HepG2 (cell line): ENCODE measurements at regions not wholly inside any gene's neighbourhood (a gene's known extent, or its start where the extent isn't known, plus 50 kb on each side); places are given as distances from the start of the nearest gene placed in this dataset.

Experiments used
- ATAC-seq: fragments of 200-7000 bp; cut with Tn5 transposase; 3 replicates; pipeline ENCODE4 v1.9.1; 2020; ENCODE audit warnings: mild to moderate bottlenecking, moderate library complexity
- BruUV-seq: library from RNA; stranded (reverse); fragments of 400-500 nt; replicated peaks from 2 replicates; lab custom pipeline; 2021; lab: Mats Ljungman, UMichigan
- CTCF ChIA-PET: fragments of 300-600 bp; formaldehyde crosslinking; extraction: SDS; loops from one replicate; lab custom pipeline; 2021; ENCODE audit warnings: low total read pairs, inconsistent platforms, low intra/inter-chr PET ratio; lab: Yijun Ruan, JAX
- POLR2A ChIA-PET: fragments of 350-600 bp; sonication (Branson Sonifier 250); formaldehyde crosslinking; loops from one replicate; lab custom pipeline; 2020; ENCODE audit warnings: antibody characterized with exemption, inconsistent platforms; lab: Yijun Ruan, JAX
- DNase-seq: peaks from one replicate; pipeline ENCODE4 v3.0.0-alpha.2; 2015; ENCODE audit warnings: low spot score
- FAIRE-seq: peaks from 3 replicates; lab custom pipeline; 2011; peaks lifted over from hg19 to GRCh38; lab: Jason Lieb, UNC
- H2AFZ ChIP-seq: one replicate; pipeline ENCODE4 v1.6.1; 2011; ENCODE audit warnings: low read length, inconsistent platforms
- H3K27ac ChIP-seq: fragments of 300-600 bp; 3 replicates; pipeline ENCODE4 v1.8.0; 2011; ENCODE audit warnings: mixed run types, mild to moderate bottlenecking, mixed read lengths, low read length, inconsistent platforms; ENCODE audit not compliant: insufficient read depth; ENCODE audit errors: extremely low read length
- H3K27me3 ChIP-seq, 2 experiments: fragments of 200-600 bp in 1 of 2; 2 replicates in 1 of 2; 3 replicates in 1 of 2; pipeline versions ENCODE4 v1.6.0 to v1.8.0; 2011; ENCODE audit warnings: low read length in 2 of 2, mild to moderate bottlenecking in 2 of 2, moderate library complexity in 2 of 2, inconsistent platforms in 1 of 2; ENCODE audit not compliant: insufficient read depth in 2 of 2, control insufficient read depth in 1 of 2
- H3K36me3 ChIP-seq, 2 experiments: fragments of 200-600 bp in 1 of 2; replicated peaks in 1 of 2; 2 replicates in 1 of 2; 3 replicates in 1 of 2; pipeline versions ENCODE4 v1.5.1 to v1.8.0; 2011; ENCODE audit warnings: low read length in 2 of 2, inconsistent platforms in 1 of 2; ENCODE audit not compliant: insufficient read depth in 2 of 2, control insufficient read depth in 1 of 2
- H3K4me1 ChIP-seq: 2 replicates; pipeline ENCODE4 v1.5.1; 2012; ENCODE audit warnings: low read length, inconsistent platforms; ENCODE audit not compliant: insufficient read depth
- H3K4me2 ChIP-seq: 2 replicates; pipeline ENCODE4 v1.6.0; 2011; ENCODE audit warnings: low read depth, low read length, inconsistent platforms
- H3K4me3 ChIP-seq, 3 experiments: fragments of 200-600 bp in 1 of 3; sonication (generic), shearing (Covaris generic) in 1 of 3; replicated peaks in 1 of 3; 2 replicates each; pipeline ENCODE4 v1.5.1; 2011 to 2016; ENCODE audit warnings: low read length in 3 of 3, inconsistent platforms in 2 of 3, low read depth in 2 of 3, mild to moderate bottlenecking in 2 of 3, control low read depth in 1 of 3, mixed read lengths in 1 of 3; ENCODE audit not compliant: insufficient read depth in 1 of 3
- H3K79me2 ChIP-seq: one replicate; pipeline ENCODE4 v1.6.1; 2011; ENCODE audit warnings: low read length, inconsistent platforms; ENCODE audit not compliant: insufficient read depth
- H3K9ac ChIP-seq: 2 replicates; pipeline ENCODE4 v1.6.0; 2011; ENCODE audit warnings: mild to moderate bottlenecking, low read depth, low read length, inconsistent platforms; ENCODE audit not compliant: insufficient read depth
- H3K9me3 ChIP-seq: 2 replicates; pipeline ENCODE4 v1.5.1; 2012; ENCODE audit warnings: mild to moderate bottlenecking, low read length
- H4K20me1 ChIP-seq: 2 replicates; pipeline ENCODE4 v1.6.0; 2011; ENCODE audit warnings: inconsistent platforms, mild to moderate bottlenecking, low read length, moderate library complexity; ENCODE audit not compliant: insufficient read depth
- ARNTL ChIP-seq: sonication (generic); formaldehyde crosslinking; IDR thresholded peaks from 2 replicates; pipeline ENCODE4 v1.4.0; 2020; ENCODE audit warnings: mild to moderate bottlenecking, missing genetic modification reagents
- CC2D1A ChIP-seq: sonication (generic); formaldehyde crosslinking; IDR thresholded peaks from 2 replicates; pipeline ENCODE4 v1.8.1; 2023; ENCODE audit warnings: mild to moderate bottlenecking, missing genetic modification reagents
- HMG20A ChIP-seq: IDR thresholded peaks from 2 replicates; pipeline ENCODE4 v1.6.1; 2016; ENCODE audit warnings: borderline replicate concordance
- HNRNPUL1 ChIP-seq: fragments of 200-400 bp; formaldehyde crosslinking; IDR thresholded peaks from 2 replicates; pipeline ENCODE4 v1.6.1; 2017; ENCODE audit warnings: low read depth, mild to moderate bottlenecking, low read length, moderate library complexity
- NBN ChIP-seq: fragments of 450-650 bp; conservative IDR thresholded peaks from 2 replicates; pipeline ENCODE4 v1.6.1; 2017
- NCOR1 ChIP-seq: fragments of 200-600 bp; sonication (generic); IDR thresholded peaks from 2 replicates; pipeline ENCODE4 v1.7.0; 2017; ENCODE audit warnings: antibody characterized with exemption, low read length, borderline replicate concordance
- NFRKB ChIP-seq: fragments of 450-650 bp; IDR thresholded peaks from 2 replicates; pipeline ENCODE4 v1.6.1; 2017
- NFYB ChIP-seq: sonication (generic); formaldehyde crosslinking; IDR thresholded peaks from 2 replicates; pipeline ENCODE4 v1.4.0; 2020; ENCODE audit warnings: missing genetic modification reagents
- TCF7 ChIP-seq: sonication (generic); IDR thresholded peaks from 2 replicates; pipeline ENCODE4 v1.6.1; 2016; ENCODE audit warnings: antibody characterized with exemption, low read depth
- THAP11 ChIP-seq: IDR thresholded peaks from 2 replicates; pipeline ENCODE4 v1.6.1; 2016; ENCODE audit warnings: missing biosample characterization, missing genetic modification reagents
- WIZ ChIP-seq: sonication (generic); formaldehyde crosslinking; IDR thresholded peaks from 2 replicates; pipeline ENCODE4 v1.5.1; 2020; ENCODE audit warnings: mild to moderate bottlenecking, missing genetic modification reagents
- ZBTB7A ChIP-seq: sonication (generic); formaldehyde crosslinking; IDR thresholded peaks from 2 replicates; pipeline ENCODE4 v1.8.0; 2022; ENCODE audit warnings: mild to moderate bottlenecking, missing genetic modification reagents
- ZFP36L1 ChIP-seq: sonication (generic); formaldehyde crosslinking; IDR thresholded peaks from 2 replicates; pipeline ENCODE4 v1.8.0; 2022; ENCODE audit warnings: mild to moderate bottlenecking, missing genetic modification reagents, moderate library complexity
- ZNF577 ChIP-seq: sonication (generic); formaldehyde crosslinking; IDR thresholded peaks from 2 replicates; pipeline ENCODE4 v1.4.0; 2020; ENCODE audit warnings: mild to moderate bottlenecking, low read depth, missing genetic modification reagents, borderline replicate concordance
- ZNF776 ChIP-seq: sonication (generic); formaldehyde crosslinking; IDR thresholded peaks from 2 replicates; pipeline ENCODE4 v1.4.0; 2020; ENCODE audit warnings: mild to moderate bottlenecking, missing genetic modification reagents
- WGBS: methylation state at CpG from one replicate; pipeline ENCODE4 v1.1.6; 2017; ENCODE audit warnings: low lambda C conversion rate; 5-methylcytosine and 5-hydroxymethylcytosine counted together
- in situ Hi-C: cut with HindIII; loops from 2 replicates; pipeline ENCODE4 v1.10.0; 2017; ENCODE audit warnings: low pct_unique_long_range_greater_than_20kb; ENCODE audit not compliant: extremely low pct_ligation_motif_present
- intact Hi-C: fragments of 100-400 bp; cut with micrococcal nuclease; formaldehyde crosslinking; loops from one replicate; pipeline ENCODE4 v1.10.0; 2022; ENCODE audit not compliant: unreplicated experiment
- TF ChIP-seq, protein P1 (sequence below): IDR thresholded peaks from 2 replicates; pipeline ENCODE4 v1.6.1; 2012; ENCODE audit warnings: low read depth, low read length, improper control_type of control experiment
- TF ChIP-seq, protein P2 (sequence below): sonication (generic); formaldehyde crosslinking; IDR thresholded peaks from 2 replicates; pipeline ENCODE4 v1.9.0; 2021; ENCODE audit warnings: missing genetic modification reagents, borderline replicate concordance
- TF ChIP-seq, protein P3 (sequence below): sonication (generic); formaldehyde crosslinking; IDR thresholded peaks from 2 replicates; pipeline ENCODE4 v1.4.0; 2020; ENCODE audit warnings: mild to moderate bottlenecking, missing genetic modification reagents

DNA sequence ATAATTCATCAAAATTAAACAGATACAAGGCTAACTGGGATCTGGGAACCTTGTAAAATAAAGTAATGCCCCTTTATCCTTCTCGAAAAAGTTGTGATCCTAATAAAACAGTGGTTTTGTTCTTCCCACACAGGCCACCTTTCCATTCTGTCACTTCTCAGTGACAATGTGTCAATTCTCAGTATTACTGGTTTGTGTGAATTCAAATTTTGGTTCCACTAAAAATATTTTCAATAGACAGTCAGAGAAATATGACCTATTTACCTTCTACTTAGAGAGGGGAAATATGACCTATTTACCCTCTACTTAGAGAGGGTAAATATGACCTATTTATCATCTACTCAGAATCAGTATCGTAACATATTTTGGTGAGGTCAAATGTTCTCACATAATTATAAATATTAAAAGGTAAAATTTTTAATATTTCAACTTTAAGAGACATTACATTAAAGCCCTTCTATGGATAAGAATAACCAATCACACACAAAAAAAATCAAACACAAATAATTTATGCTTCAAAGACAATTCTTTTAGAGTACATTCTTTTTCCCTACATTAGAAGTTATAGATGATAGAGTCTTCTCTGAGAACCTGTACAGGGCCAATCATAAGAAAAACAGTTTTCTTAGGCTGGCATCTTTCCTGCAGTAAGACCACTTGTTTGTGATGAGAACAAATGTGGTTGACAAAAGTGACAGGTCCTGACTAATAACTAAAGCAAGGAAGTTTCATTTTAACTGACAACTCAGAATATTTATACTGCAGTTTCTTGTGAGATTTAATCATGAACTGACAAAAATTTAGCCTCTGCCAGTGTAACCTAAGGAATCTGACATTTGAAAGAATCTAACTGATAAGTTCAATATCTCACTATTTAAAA is 323.3 kb downstream of the DIPK2A start (continued):
- no peak for TF ChIP-seq NCOR1
- no peak for TF ChIP-seq CC2D1A
- no peak for TF ChIP-seq WIZ (CRISPR knock-in tag)

DNA sequence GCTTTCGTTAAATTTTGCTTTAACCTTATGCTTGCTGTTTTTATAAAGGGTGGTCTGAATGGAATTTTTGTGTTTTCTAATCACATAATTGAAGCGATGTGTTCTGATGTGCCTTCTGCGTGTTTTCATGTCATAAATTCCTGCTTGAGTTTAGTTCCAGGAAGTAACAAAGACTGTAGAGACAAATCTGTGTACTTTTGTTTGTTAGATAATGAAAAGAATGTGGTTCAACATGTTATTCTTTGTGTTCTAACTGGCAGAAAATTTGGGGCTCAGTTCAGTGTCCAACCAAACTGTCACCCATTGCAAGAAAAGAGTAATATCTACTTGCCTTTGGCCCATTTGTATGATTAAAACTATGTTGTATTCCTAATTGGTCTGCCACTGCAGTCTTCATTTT is 324.0 kb downstream of the DIPK2A start:
- H3K79me2 ChIP-seq, result no peaks in the 10 kb centered on the region
- no peak overlapping the region for H3K27ac ChIP-seq
- CTCF ChIA-PET, result no interaction called here
- peaks cover 15% of the 10 kb centered on the region; the same call in 1 of the 2 replicates for H3K9me3 ChIP-seq
- H3K36me3 ChIP-seq, result no peaks in the 10 kb centered on the region
- H3K9ac ChIP-seq, result no peak overlapping the region
- POLR2A ChIA-PET, result no interaction called here
- H3K4me3 ChIP-seq, result no peak overlapping the region
- intact Hi-C loops, result no loop called here
- no TSS peak for BruUV-seq
- in situ Hi-C loops, result no loop called here
- WGBS, result 35% methylated on average over 3 of the region's 3 CpGs
- DNase-seq (no peak), ATAC-seq (no peak), FAIRE-seq (no peak)
- no peaks in the 10 kb centered on the region for H3K4me1 ChIP-seq
- H4K20me1 ChIP-seq, result no peaks in the 10 kb centered on the region
- no peaks in the 10 kb centered on the region for H3K27me3 ChIP-seq
- no peak overlapping the region for H3K4me2 ChIP-seq
- no peak overlapping the region for H2AFZ ChIP-seq
- TF ChIP-seq ARNTL (CRISPR knock-in tag) (no peak), NFRKB (no peak), ZFP36L1 (no peak), HNRNPUL1 (no peak), TCF7 (no peak), HMG20A (CRISPR knock-in tag) (no peak), NBN (no peak), ZBTB7A (CRISPR knock-in tag) (no peak), ZNF776 (CRISPR knock-in tag) (no peak), ZNF577 (CRISPR knock-in tag) (no peak), THAP11 (CRISPR knock-in tag) (no peak), NFYB (CRISPR knock-in tag) (no peak)
- TF ChIP-seq, protein P1, sequence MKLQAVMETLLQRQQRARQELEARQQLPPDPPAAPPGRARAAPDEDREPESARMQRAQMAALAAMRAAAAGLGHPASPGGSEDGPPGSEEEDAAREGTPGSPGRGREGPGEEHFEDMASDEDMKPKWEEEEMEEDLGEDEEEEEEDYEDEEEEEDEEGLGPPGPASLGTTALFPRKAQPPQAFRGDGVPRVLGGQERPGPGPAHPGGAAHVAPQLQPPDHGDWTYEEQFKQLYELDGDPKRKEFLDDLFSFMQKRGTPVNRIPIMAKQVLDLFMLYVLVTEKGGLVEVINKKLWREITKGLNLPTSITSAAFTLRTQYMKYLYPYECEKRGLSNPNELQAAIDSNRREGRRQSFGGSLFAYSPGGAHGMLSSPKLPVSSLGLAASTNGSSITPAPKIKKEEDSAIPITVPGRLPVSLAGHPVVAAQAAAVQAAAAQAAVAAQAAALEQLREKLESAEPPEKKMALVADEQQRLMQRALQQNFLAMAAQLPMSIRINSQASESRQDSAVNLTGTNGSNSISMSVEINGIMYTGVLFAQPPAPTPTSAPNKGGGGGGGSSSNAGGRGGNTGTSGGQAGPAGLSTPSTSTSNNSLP, result no peak
- TF ChIP-seq, protein P2, sequence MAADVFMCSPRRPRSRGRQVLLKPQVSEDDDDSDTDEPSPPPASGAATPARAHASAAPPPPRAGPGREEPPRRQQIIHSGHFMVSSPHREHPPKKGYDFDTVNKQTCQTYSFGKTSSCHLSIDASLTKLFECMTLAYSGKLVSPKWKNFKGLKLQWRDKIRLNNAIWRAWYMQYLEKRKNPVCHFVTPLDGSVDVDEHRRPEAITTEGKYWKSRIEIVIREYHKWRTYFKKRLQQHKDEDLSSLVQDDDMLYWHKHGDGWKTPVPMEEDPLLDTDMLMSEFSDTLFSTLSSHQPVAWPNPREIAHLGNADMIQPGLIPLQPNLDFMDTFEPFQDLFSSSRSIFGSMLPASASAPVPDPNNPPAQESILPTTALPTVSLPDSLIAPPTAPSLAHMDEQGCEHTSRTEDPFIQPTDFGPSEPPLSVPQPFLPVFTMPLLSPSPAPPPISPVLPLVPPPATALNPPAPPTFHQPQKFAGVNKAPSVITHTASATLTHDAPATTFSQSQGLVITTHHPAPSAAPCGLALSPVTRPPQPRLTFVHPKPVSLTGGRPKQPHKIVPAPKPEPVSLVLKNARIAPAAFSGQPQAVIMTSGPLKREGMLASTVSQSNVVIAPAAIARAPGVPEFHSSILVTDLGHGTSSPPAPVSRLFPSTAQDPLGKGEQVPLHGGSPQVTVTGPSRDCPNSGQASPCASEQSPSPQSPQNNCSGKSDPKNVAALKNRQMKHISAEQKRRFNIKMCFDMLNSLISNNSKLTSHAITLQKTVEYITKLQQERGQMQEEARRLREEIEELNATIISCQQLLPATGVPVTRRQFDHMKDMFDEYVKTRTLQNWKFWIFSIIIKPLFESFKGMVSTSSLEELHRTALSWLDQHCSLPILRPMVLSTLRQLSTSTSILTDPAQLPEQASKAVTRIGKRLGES, result no peak
- TF ChIP-seq, protein P3, sequence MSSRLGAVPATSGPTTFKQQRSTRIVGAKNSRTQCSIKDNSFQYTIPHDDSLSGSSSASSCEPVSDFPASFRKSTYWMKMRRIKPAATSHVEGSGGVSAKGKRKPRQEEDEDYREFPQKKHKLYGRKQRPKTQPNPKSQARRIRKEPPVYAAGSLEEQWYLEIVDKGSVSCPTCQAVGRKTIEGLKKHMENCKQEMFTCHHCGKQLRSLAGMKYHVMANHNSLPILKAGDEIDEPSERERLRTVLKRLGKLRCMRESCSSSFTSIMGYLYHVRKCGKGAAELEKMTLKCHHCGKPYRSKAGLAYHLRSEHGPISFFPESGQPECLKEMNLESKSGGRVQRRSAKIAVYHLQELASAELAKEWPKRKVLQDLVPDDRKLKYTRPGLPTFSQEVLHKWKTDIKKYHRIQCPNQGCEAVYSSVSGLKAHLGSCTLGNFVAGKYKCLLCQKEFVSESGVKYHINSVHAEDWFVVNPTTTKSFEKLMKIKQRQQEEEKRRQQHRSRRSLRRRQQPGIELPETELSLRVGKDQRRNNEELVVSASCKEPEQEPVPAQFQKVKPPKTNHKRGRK, result no peak
